Stimulated activated CD4-positive, alpha-beta T cell treated with anti-CD3 and anti-CD28 coated beads, Interleukin-1b, Interleukin-23, amount 100 ng/mL, for 4 hours (primary cell): ENCODE measurements at regions not wholly inside any gene's neighbourhood (a gene's known extent, or its start where the extent isn't known, plus 50 kb on each side); places are given as distances from the start of the nearest gene placed in this dataset.
A peak's percentile ranks its signal among the peaks of the same experiment; 100 is the strongest.

Experiments used
- DNase-seq, 2 donors: peaks; one replicate each; pipeline ENCODE4 v3.0.0-alpha.2; 2020; ENCODE audit warnings: low read depth in 2 of 2

- DNase-seq, result no peak
These were observed 77.5 kb upstream of the CAST start for GRCh38 chr5:96584712-96585111.

GRCh38 chr5:96588539-96588938 is 73.6 kb upstream of the CAST start:
- no peak for DNase-seq

- no peak for DNase-seq
These were observed 71.4 kb upstream of the CAST start for GRCh38 chr5:96590796-96591195.

GRCh38 chr5:96595300-96596090 is 66.7 kb upstream of the CAST start:
- DNase-seq, result peak in 1 of 2 donors; percentile 11

- peak in 1 of 2 donors; percentile 3 for DNase-seq
These were observed 64.6 kb upstream of the CAST start for GRCh38 chr5:96597438-96598020.

GRCh38 chr5:96601200-96601599 is 61.0 kb upstream of the CAST start:
- DNase-seq, result no peak

- peak in 1 of 2 donors; percentile 62 for DNase-seq
These were observed 60.4 kb upstream of the CAST start for GRCh38 chr5:96601715-96602244.

GRCh38 chr5:96602776-96603175 is 59.4 kb upstream of the CAST start:
- DNase-seq, result no peak

- no peak for DNase-seq
These were observed 56.9 kb upstream of the CAST start for GRCh38 chr5:96605144-96605837.

GRCh38 chr5:96609369-96609768 is 52.8 kb upstream of the CAST start:
- no peak for DNase-seq

GRCh38 chr5:96610747-96611146 is 51.4 kb upstream of the CAST start:
- no peak for DNase-seq

- DNase-seq, result no peak
These were observed 50.2 kb upstream of the CAST start for GRCh38 chr5:96611946-96612345.
